HL-60 (cell line): ENCODE measurements at regions not wholly inside any gene's neighbourhood (a gene's known extent, or its start where the extent isn't known, plus 50 kb on each side); places are given as distances from the start of the nearest gene placed in this dataset.

ENCODE experiments used
- DNase-seq, 2 experiments: peaks; one replicate each; pipeline ENCODE4 v3.0.0-alpha.2; 2010 to 2020; ENCODE audit warnings: low read depth in 1 of 2, low spot score in 1 of 2
- H3K27ac ChIP-seq: fragments of 250-450 bp; sonication (Bioruptor Pico); replicated peaks from 2 replicates; pipeline ENCODE4 v1.5.1; 2020; ENCODE audit warnings: mild to moderate bottlenecking, moderate library complexity
- H3K27me3 ChIP-seq: fragments of 250-450 bp; sonication (Bioruptor Pico); 2 replicates; pipeline ENCODE4 v1.5.1; 2021; ENCODE audit warnings: mild to moderate bottlenecking, moderate library complexity; ENCODE audit not compliant: insufficient read depth, poor library complexity, severe bottlenecking
- H3K4me3 ChIP-seq: replicated peaks from 2 replicates; pipeline ENCODE4 v1.5.1; 2011; ENCODE audit warnings: mild to moderate bottlenecking, control low read depth, low read length; ENCODE audit not compliant: insufficient read depth
- GABPA ChIP-seq: IDR thresholded peaks from 2 replicates; pipeline ENCODE4 v1.6.1; 2012; ENCODE audit warnings: low read depth
- POLR2AphosphoS5 ChIP-seq: IDR thresholded peaks from 2 replicates; pipeline ENCODE4 v1.6.1; 2012; ENCODE audit warnings: low read depth
- SPI1 ChIP-seq: IDR thresholded peaks from 2 replicates; pipeline ENCODE4 v1.6.1; 2012; ENCODE audit warnings: low read depth, mild to moderate bottlenecking, borderline replicate concordance
- TF ChIP-seq, protein P1 (sequence below): IDR thresholded peaks from 2 replicates; pipeline ENCODE4 v1.6.1; 2012; ENCODE audit warnings: low read depth; ENCODE audit not compliant: insufficient replicate concordance
- TF ChIP-seq, protein P2 (sequence below): IDR thresholded peaks from one replicate; pipeline ENCODE4 v1.5.1; 2011; ENCODE audit warnings: low read length, control low read depth, inconsistent platforms; ENCODE audit not compliant: insufficient read depth

DNA sequence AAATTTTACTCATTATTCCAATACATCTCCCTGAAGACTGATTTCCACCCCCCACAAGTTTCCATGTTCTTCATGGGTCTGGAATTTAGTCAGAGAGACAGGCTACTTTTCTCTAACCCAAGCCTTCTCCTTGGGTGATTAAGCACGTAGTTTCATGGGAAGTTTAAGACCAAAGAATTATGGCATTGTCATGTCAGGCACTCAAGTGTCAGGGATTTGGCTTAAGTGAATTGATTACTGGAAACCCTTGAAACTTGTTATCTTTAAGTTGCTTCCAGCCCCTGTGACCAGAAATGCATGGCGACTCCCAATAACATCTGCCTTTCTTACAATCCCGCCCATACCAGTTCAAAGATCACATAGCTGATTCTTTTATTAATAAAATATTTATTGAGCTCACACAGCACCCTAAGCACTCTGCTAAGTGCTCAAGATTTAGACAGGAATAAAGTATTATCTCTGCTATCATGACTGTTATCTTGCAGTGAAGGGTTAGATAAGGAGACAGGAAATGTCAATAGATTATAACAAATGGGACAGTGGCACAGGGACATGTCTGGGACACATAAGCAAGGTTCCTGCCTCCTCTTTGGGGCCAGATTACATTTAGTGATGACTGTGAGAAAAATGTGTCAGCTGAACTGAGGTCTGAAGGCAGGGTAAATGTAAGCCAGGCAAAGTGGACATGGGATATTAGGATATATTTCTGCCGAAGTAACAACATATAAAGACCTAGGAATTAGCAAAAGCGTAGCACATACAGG, 241.2 kb upstream of the TNC start:
- no peak overlapping the region for H3K27ac ChIP-seq
- no peak for DNase-seq

DNA sequence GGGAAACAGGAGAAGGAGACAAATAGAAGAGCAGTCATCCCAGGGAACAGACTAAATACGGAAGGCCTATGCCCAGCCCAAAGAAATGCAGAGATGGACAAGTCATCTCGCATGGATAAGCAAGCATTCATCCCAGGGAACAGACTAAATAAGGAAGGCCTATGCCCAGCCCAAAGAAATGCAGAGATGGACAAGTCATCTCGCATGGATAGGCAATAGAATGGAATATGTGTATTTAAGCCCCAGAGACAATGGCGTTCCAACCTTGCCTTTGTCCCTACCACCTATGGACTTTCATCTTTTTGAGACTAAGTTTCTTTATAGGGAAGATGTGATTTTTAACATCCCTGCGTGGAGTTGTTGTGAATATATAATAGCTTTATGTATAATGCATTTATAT, 242.2 kb upstream of the TNC start:
- H3K4me3 ChIP-seq: no peak overlapping the region
- DNase-seq: no peak
- TF ChIP-seq, protein P1, sequence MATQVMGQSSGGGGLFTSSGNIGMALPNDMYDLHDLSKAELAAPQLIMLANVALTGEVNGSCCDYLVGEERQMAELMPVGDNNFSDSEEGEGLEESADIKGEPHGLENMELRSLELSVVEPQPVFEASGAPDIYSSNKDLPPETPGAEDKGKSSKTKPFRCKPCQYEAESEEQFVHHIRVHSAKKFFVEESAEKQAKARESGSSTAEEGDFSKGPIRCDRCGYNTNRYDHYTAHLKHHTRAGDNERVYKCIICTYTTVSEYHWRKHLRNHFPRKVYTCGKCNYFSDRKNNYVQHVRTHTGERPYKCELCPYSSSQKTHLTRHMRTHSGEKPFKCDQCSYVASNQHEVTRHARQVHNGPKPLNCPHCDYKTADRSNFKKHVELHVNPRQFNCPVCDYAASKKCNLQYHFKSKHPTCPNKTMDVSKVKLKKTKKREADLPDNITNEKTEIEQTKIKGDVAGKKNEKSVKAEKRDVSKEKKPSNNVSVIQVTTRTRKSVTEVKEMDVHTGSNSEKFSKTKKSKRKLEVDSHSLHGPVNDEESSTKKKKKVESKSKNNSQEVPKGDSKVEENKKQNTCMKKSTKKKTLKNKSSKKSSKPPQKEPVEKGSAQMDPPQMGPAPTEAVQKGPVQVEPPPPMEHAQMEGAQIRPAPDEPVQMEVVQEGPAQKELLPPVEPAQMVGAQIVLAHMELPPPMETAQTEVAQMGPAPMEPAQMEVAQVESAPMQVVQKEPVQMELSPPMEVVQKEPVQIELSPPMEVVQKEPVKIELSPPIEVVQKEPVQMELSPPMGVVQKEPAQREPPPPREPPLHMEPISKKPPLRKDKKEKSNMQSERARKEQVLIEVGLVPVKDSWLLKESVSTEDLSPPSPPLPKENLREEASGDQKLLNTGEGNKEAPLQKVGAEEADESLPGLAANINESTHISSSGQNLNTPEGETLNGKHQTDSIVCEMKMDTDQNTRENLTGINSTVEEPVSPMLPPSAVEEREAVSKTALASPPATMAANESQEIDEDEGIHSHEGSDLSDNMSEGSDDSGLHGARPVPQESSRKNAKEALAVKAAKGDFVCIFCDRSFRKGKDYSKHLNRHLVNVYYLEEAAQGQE: no peak
- no peak for TF ChIP-seq GABPA
- TF ChIP-seq, protein P2, sequence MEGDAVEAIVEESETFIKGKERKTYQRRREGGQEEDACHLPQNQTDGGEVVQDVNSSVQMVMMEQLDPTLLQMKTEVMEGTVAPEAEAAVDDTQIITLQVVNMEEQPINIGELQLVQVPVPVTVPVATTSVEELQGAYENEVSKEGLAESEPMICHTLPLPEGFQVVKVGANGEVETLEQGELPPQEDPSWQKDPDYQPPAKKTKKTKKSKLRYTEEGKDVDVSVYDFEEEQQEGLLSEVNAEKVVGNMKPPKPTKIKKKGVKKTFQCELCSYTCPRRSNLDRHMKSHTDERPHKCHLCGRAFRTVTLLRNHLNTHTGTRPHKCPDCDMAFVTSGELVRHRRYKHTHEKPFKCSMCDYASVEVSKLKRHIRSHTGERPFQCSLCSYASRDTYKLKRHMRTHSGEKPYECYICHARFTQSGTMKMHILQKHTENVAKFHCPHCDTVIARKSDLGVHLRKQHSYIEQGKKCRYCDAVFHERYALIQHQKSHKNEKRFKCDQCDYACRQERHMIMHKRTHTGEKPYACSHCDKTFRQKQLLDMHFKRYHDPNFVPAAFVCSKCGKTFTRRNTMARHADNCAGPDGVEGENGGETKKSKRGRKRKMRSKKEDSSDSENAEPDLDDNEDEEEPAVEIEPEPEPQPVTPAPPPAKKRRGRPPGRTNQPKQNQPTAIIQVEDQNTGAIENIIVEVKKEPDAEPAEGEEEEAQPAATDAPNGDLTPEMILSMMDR: no peak
- TF ChIP-seq SPI1: no peak
- no peak for TF ChIP-seq POLR2AphosphoS5
- no peaks in the 10 kb centered on the region for H3K27me3 ChIP-seq
- no peak overlapping the region for H3K27ac ChIP-seq

More for the DNA sequence above, 241.2 kb upstream of the TNC start:
- Histone ChIP-seq H3K27me3 (no peaks in the 10 kb centered on the region), H3K4me3 (no peak overlapping the region)
- TF ChIP-seq, protein P2: no peak
- TF ChIP-seq POLR2AphosphoS5 (no peak), SPI1 (no peak), GABPA (no peak)
- TF ChIP-seq, protein P1: no peak

DNA sequence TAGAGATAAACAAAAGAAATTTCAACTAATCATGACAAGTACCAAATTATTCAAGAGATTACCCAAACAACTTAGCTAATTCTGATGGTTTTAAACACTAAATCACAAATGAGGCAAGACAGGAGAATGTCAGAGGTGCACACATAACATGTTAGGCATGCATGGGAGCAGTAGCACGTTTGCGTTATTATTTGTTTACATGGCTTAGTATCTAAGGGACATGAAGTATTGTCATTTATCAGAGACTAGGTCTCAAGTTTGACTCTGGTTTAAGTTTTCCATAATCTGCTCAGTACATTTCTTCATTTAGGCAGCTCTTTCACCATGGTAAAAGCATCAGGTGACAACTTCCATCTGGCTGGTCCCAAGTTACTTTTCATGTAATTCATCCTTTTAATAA, 244.1 kb upstream of the TNC start:
- Histone ChIP-seq H3K27me3 (no peaks in the 10 kb centered on the region), H3K27ac (no peak overlapping the region), H3K4me3 (no peak overlapping the region)
- no peak for DNase-seq
- TF ChIP-seq, protein P1: no peak
